Lung microvascular endothelial cell (primary cell): ENCODE measurements at regions not wholly inside any gene's neighbourhood (a gene's known extent, or its start where the extent isn't known, plus 50 kb on each side); places are given as distances from the start of the nearest gene placed in this dataset.

Experiments used
- DNase-seq, 2 donors: peaks; one replicate each; pipeline versions ENCODE4 v3.0.0 to v3.0.0-alpha.2; 2010; ENCODE audit warnings: low read depth in 2 of 2

DNA sequence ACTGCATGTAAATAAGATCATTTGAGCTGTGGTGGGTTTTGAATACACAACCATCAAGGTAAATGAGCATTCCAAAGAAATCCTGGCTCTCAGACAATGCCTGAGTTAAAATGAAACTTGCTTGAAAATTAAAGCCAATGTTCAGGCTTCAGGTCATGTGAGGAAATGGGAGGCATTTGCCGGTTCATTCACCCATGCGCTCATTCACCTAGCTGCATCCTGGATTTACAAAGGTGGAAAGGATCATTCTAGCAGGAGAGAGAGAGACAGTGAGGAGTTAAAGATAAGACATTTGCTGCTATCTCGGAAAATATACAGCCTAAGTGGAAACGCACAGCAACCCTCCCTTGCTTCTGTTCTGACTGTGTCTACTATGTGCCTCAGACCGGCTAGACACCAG, 143.8 kb upstream of the KLF4 start:
- DNase-seq: no peak

DNA sequence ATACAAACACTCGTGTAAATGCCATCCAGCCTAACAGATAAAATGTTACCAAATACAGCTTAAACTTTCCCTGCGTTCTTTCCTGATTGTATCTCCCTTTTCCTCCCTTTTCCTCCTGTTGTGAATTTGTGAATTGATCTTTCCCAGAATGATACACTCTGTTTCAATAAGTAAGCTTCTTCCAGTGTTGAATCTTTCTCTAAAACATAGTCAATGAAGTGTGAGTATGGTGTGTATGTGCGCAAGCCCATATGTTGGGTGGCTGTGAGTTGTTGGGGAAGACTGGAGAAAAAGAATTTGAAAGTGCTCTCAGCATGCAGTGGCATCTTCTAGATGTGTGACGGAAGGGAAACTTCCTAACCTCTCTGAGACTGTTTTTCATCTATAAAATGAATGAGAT, 143.1 kb upstream of the KLF4 start:
- DNase-seq: no peak

GRCh38 chr9:107632216-107632615, 142.6 kb upstream of the KLF4 start:
- no peak for DNase-seq

- no peak for DNase-seq
Measured at GRCh38 chr9:107631788-107632187, 142.2 kb upstream of the KLF4 start.

DNA sequence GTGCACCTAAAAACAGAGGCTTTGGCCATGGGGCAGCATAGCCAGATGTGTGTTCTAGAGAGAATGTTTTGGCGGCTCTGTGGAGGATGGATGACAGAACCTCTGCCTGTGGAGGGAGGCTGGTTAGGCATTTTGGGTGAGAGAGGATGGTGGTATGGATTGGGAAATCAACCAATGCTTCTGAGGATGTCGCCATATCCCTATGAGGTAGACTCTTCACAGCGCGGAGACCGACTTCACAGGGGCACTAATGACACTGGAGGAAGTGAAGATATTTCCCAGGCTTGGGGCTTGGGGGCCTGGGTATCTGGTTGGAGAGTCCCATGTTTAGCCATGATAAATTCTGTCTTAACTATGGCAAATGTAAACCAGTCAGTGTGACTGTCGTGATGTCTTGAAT, 140.6 kb upstream of the KLF4 start:
- DNase-seq: no peak

GRCh38 chr9:107628444-107628843, 138.9 kb upstream of the KLF4 start:
- DNase-seq: no peak

- DNase-seq: no peak
Measured at GRCh38 chr9:107627781-107628180, 138.2 kb upstream of the KLF4 start.

GRCh38 chr9:107626118-107626517, 136.5 kb upstream of the KLF4 start:
- DNase-seq: no peak

- DNase-seq: no peak
Measured at GRCh38 chr9:107625383-107625984, 135.9 kb upstream of the KLF4 start.

GRCh38 chr9:107624234-107624948, 134.8 kb upstream of the KLF4 start:
- DNase-seq: no peak

DNA sequence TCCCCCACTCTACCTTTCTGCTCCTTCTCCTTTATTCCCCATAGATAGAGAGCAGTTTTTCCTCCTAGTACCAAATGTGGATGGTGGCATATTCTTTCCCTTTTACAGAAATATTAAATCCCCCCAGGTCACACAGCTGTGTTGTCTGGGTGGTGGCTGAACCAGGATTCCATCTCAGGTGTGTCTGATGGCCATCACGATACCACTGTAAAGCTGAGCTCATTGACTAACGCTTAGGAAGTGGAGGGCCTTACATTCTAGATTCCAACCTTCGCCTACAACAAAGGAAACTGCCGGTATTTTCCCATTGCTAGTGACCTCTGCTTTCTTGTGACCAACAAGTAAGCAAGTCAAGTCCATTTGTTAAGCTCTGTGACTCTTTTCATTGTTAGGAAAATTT, 131.9 kb upstream of the KLF4 start:
- no peak for DNase-seq

DNA sequence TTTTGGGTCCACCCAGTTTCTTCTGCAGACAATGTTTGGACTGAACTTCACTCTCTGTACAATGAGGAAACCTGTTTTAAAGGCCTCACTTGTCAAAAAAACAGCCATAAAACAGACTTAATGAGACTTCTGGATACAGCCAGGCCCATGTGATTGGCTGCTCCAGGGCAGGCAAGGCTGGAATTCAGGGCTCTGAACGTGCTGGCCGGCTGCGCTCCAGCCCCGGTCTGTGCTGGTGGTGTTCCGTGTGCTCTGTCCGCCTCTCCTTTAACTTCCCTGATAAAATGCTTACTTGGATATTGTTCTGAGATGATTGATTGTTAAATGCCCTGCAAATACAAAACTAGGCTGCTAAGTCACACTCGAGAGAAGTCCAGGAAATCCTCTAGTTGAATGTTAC, 131.2 kb upstream of the KLF4 start:
- DNase-seq: peak; percentile 19 to 61

DNA sequence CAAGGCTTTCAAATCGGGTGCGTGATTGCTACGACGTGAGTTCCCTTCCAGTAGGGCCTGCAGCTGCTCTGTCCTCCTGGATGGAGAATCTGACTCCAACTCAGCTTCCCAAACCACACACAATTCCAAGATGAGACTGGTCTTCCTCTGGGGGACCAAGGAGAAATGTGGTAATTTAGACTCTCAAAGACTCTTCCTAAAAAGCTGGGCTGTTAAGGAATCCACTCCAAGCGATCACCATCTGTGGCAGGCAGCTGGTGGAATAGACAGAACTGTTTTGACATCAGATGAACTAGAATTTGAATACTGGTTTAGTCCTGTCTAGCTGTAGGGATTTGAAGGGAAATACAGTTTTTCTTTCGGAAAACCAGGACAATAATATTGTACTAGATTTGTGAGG, 130.7 kb upstream of the KLF4 start:
- no peak for DNase-seq

GRCh38 chr9:107615321-107615720, 125.8 kb upstream of the KLF4 start:
- no peak for DNase-seq

- no peak for DNase-seq
Measured at GRCh38 chr9:107614765-107615164, 125.2 kb upstream of the KLF4 start.

- no peak for DNase-seq
Measured at GRCh38 chr9:107613321-107613720, 123.8 kb upstream of the KLF4 start.

DNA sequence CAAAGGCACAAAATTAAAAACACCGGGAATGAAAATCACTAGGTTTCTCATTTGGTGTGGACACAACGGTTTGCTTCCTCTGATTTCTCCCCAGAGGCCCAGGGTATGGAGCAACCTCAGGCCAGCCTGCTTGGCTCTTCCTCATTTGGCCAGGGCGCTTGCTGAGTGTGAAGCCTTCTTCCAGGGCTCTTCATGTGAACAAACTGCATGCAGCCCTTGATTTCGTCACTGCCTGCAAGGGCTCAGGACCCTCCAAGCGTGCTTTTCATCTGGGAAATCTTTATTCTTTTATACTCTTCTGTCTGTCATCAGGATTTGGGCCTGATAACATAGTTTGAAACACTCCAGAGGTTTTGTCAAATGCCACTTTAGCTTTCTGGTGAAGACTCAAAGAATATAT, 122.6 kb upstream of the KLF4 start:
- no peak for DNase-seq

DNA sequence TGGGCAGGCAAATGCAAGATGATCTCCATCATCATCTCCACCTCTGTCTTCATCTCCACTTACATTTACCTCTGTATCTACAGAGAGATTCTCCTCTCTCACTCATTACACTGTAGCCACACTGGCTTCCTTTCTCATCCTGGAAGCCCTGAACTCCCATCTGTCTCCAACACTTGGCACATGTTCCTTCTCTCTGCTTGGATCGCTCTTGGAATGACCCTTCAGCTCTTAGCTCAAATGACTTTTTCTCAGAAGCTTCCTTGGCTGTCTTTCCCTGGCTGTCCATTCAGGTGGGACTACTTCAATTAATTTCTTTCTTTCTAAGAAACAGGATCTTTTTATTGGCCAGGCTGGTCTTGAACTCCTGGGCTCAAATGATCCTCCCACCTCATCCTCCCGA, 120.0 kb upstream of the KLF4 start:
- DNase-seq: no peak

GRCh38 chr9:107606149-107606790, 116.7 kb upstream of the KLF4 start:
- no peak for DNase-seq

- DNase-seq: no peak
Measured at GRCh38 chr9:107605041-107605440, 115.5 kb upstream of the KLF4 start.

DNA sequence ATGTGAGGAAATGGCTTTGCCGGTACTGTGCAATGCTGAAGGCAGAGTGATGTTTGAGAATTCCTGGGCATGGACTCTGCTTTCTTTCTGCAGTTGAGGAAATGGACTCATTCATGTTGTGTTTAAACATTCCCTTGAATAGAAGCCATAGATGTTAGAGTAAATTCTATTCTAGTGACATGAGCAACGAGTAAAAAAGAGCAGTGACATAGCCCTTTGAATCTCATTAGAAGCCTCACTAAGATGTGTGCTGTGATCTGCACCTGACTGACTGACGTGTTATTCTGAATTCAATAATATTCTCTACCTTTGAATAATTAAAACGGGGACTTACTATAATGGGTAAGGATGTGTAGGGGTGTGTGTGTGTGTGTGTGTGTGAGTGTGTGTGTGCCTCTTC, 113.7 kb upstream of the KLF4 start:
- DNase-seq: peak in 1 of 2 donors; percentile 5

- DNase-seq: peak; percentile 36 to 63
Measured at GRCh38 chr9:107600060-107600573, 110.5 kb upstream of the KLF4 start.

GRCh38 chr9:107597743-107598217, 108.2 kb upstream of the KLF4 start:
- DNase-seq: no peak
